HT1080 (cell line): ENCODE measurements at regions not wholly inside any gene's neighbourhood (a gene's known extent, or its start where the extent isn't known, plus 50 kb on each side); places are given as distances from the start of the nearest gene placed in this dataset.
A peak's percentile ranks its signal among the peaks of the same experiment; 100 is the strongest.

Source experiments
- DNase-seq: peaks from one replicate; pipeline ENCODE4 v3.0.0-alpha.2; 2015; ENCODE audit warnings: low read depth

DNA sequence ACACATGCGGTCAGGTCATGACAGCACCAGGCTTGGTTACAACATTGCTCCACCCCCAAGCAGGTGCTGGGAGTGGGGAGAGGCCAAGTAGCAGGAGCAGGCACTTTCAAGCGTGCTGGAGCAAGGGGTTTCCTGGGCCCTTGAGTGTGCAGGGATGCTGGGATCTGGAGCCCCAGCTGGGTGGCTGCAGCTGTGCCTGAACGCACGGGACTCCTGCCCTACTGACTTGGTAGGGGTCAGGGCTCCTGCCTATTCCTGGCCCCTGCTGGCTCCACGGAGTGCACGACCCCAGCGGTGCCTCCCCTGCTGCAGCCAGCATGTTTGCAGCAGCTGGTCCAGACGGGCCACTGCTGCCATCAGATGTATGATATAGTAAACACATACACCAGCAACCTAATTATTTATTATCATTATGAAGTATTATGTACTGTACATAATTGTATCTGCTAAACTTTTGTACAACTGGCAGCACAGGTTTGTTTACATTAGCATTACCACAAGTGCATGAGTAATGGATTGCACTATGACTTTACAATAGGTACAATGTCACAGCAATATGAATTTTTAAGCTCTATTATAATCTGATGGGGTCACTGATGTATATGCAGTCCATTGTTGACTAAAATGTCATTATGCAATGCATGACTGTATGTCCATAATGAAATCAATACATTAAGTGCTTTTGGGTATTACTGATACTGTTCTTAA lies 620.6 kb downstream of the RAPGEF2 start:
- DNase-seq = no peak

DNA sequence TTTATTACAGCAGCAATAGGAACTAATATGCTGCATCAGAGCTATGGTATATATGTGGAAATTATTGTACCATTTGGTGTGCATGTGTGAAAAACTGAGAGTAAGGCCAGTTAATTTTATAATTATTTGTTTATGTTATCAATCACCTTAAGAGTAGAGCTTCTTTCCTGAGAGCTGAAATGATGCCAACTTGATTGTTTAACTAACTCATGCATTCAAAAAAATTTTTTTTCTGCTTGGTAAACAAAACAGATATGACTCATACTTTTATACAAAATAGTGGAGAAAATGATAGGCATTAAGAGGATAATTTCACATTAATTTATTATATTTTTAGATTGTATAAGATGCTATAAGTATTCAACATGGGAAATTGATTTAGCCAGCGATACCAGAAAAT lies 622.7 kb downstream of the RAPGEF2 start:
- DNase-seq = no peak

DNA sequence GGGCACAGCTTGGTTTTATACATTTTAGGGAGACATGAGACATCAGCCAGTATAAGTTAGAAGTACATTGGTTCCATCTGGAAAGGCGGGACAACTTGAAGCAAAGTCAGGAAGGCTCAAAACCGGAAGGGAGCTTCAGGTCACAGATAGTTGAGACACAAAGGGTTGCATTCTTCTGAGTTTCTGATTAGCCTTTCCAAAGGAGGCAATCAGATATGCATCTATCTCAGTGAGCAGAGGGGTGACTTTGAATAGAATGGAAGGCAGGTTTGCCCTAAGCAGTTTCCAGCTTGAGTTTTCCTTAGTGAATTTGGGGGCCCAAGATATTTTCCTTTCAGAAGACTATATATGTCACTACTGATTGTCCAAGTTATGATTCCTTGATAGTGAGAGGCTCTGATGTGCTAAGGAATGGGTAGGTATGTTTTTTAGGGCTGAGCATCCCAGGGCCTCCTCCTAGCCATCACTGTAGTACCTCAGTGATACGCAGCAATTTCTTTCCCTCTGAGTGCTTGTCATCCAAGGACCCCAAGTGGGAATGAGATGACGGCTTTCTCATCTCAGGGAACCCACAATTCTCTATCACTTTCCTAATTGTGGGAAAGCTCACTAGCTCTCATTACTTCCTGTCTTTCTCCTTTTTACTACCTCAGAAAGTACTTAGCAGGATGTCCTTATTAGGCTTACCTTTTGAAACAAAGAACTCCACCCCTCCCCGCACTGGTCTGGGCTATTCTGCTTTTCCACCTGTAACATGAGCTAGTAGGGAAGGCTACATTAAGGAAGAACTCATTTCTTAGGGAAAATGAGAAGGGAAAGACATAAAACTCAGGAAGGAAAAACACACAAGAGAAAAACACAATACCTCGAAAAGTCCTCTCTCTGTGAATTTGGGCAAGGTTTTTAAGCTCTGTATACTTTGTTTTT lies 632.7 kb downstream of the RAPGEF2 start:
- no peak for DNase-seq

DNA sequence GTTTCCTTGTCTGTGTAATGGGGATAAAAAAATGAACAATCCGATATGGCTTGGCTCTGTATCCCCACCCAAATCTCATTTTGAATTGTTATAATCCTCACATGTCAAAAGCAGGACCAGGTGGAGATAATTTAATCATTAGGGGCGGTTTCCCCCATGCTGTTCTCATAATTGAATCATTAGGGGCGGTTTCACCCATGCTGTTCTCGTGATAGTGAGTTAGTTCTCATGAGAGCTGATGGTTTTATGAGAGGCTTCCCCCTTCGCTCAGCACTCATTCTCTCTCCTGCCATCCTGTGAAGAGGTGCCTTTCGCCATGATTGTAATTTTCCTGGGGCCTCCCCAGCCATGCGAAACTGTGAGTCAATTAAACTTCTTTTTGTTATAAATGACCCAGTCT lies 633.5 kb downstream of the RAPGEF2 start:
- no peak for DNase-seq

DNA sequence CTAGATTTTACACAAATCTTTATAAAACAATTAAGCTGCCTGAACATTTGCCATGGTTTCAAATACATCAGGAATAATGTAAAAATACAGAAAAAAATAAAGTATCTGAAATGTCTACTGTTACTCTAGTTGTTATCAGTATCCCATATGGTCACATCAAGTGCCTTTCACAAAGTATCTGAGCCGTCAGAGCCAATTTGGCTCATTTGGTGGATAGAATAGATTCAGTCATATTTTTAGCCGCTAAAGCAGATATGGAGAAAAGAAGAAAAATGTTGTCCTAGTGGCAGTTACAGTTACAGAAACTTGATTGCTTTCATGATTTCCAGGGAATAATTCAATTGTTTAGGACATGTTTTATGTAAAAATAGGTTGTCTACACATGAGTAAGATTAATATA lies 641.1 kb downstream of the RAPGEF2 start:
- DNase-seq = no peak

DNA sequence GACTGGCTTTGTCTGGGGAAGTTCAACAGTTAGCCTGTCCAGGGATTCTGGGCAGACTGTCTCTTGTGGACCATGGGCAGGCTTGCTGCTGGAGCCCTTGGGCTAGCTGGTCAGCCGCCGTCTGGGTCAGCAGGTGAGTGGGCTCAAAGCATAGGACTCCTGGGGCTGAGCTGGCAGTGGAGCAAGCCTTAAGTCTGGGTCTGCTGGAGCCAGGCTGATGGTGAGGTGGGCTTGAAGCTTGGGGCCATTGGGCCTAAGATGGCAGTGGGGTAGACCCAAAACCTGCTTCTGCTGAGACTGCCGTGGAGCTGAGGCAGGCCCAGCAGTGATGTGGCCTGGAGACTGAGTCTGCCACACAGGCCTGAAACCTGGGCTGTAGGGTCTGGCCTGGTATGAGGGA lies 645.1 kb downstream of the RAPGEF2 start:
- no peak for DNase-seq

DNA sequence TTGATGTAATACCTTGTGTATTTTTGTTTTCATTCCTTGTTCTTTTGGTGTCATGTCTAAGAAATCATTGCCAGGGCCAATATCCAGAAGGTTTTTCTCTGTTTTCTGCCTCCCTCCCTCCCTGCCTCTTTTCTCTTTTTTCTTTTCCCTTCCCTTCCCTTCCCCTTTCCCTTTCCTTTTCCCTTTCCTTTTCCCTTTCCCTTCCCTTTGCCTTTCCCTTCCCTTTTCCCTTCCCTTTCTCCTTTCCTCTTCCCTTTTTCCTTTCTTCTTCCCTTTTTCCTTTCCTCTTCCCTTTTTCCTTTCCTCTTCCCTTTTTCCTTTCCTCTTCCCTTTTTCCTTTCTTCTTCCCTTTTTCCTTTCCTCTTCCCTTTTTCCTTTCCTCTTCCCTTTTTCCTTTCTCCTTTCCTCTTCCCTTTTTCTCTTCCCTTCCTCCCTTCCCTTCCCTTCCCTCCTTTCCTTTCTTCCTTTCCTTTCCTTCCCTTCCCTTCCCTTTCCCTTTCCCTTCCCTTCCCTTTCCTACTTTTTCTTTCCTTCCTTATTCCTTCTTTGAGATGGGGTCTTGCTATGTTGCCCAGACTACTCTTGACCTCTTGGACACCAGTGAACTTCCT lies 646.1 kb downstream of the RAPGEF2 start:
- DNase-seq = no peak

DNA sequence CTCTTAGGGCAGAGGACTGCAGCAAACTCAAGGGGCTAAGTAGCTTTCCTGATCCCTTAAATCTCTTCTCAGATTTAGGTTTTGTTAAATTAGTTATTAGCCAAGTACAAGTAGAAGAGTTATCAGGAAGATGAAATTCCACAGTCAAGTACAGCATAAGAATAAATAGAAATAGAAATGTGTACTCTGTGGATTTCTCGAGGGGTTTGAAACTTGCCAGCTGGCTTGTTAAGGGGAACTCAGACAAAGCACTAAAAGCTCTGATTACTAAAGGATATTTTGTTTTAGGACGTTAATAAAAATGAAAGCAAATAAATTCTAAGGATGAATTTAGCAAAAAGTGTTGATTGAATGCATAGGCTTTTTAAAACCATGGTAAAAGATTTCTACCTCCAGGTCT lies 654.6 kb downstream of the RAPGEF2 start:
- no peak for DNase-seq

DNA sequence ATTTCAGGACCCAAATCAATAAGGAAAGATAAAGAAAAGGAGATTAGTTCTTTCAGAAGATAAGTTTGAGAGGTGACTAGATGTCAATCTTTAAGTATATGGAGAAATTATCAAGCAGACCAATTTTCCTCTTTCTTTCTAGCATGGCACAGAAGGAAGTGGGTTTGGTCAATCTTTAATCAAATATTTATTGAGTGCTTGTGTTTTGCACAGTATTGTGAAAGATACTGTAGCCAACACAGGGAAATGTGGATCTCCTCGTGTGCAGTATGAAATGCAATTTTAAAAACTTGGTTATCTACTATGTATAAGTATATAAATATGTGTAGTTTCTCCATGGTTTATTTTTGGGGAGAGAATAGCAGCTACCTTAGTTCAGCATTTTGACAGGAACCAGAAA lies 655.2 kb downstream of the RAPGEF2 start:
- no peak for DNase-seq

DNA sequence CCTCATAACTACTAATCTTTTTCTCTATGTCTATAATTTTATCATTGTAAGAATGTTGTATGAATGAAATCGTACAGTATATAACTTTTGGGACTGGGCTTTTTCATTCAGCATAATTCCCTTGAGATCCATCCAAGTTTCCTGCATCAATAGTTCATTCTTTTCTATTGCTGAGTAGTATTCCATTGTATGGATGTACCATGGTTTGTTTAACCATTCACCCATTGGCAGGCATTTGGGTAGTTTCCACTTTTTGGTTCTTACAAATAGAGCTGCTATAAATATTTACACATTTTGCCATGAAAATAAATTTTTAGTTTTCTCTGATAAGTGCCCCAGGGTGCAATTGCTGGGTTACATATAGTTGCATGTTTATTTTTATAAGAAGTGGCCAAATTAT lies 659.8 kb downstream of the RAPGEF2 start:
- no peak for DNase-seq

DNA sequence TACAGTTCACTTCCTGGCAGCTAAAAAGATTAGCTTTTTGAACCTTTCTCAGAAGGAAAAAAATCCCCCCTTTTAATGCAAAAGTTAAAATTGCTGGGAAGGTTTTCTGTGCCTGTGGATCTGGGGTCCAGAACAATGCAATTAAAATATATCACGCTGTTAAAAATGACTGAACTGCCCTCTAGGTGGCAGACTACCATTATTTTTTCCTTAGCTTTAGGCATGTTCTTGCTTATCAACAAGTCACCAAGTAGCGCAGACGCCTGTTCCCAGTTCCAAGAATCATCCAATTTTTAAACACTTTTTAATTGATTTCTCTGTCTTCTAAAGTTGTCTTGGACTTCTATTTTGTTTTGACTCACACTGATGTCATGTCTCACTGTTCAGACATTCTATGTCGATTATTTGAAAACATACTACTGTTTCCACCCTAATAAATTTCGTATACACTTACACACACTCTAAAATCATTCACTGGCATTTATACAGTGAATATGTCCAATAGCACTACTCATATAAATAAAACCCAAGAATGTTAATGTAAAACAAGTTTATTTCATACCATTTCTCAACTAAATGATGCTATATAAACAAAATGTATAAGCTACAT lies 661.6 kb downstream of the RAPGEF2 start:
- peak; percentile 62 for DNase-seq

DNA sequence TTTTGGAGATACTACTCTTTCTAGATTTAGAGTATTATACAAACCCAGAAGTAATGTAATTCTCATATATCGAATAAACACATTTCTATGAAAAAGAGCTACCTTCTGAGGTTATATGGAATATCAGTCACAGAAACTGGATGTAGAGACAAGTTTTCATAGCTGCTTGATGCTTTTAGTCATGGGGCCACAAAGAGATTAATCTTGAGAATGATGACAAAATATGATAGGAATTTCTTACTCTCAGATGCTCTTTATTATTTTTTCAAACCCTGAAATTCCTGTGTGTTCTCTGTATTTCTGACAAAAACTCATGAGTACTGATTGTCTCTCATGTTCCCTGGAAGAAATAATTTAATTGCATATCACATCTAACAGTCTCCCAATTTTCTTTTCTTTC lies 662.5 kb downstream of the RAPGEF2 start:
- peak; percentile 49 for DNase-seq

DNA sequence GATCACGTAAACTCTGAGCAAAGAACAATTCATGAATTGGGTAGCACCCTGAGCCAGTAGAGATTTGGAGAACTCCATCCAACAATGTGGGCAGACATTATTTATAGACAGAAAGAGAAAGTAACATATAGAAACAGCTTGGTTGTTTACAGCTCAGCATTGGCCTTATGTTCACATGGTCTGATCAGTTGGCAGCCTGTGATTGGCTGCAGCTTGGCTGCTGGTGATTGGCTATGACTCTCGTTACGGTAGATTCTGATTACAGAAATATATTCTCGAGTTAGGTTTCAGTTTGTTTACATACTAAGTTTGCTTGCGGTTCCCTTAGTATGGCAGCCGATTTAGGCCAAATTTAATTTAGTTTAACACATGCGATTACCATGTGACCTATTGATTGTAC lies 663.4 kb downstream of the RAPGEF2 start:
- no peak for DNase-seq

DNA sequence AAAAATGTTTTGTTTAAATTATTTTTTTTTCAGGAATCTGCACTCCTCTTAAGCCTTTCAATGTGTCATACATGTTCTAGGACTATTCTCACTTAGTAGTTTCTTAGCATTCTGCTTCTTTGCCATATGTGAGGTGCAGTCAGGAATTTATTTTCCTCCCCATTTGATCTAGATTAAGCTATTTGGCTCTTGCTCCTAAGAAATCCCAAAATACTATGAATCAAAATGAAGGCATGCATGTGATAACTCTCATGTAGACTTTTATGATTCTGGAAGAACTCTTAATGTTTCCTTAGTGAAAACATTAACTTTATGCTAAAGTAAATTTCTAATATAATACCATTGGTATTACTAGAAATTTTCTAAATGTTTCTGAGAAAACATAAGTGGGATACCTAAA lies 664.5 kb downstream of the RAPGEF2 start:
- no peak for DNase-seq

DNA sequence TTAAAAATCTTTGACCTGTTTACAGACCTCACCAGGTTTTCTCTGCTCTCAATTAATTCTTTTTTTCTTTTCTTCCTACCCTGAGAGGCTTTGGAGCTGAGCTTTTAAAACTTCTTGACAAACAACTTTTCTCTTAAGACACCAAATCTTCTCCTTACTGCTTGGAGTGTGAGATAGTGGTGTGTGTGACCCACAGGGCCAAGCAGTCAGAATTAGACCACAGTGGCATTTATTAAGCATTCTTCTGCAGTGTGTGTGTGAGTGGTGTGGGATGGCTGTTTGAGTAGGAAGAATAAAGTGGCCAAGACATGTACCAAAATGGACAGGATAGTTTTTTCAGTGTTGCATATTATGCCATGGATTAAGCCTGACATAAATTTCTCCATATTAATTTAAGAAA lies 665.1 kb downstream of the RAPGEF2 start:
- DNase-seq = peak; percentile 22

DNA sequence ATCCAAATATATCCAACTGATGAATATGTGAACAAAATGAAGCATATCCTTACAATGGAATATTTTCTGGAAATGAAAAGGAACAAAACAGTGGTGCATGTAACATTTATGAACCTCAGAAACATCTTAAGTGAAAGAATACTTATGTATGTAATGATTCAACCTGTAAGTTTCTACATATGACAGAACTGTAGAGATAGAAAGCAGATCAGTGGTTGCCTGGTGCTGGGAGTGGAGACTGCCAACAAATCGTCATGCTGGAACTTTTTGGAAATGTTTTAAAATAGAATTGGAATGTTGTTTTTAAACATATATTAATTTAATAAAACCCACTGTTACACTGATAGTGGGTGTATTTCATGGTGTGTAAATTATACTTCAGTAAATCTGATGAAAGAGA lies 667.5 kb downstream of the RAPGEF2 start:
- DNase-seq = no peak

DNA sequence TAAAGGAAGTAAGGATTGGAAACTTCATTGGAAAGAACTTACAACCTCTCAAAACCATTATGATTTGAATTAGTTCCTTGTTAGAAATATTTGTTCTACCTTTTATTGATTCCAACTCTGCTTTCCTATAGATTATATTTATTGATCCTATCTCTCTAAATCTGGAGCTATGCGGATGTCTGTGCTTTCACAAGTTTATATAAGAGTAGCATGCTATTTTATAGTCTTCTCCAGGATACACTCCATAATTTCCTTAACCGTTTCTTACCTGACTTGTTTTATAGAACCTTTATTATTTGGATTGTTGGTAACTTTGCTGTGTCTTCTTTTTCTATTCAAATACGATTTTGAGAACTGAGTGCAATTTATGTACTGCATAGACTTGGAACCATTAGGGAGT lies 668.1 kb downstream of the RAPGEF2 start:
- DNase-seq = no peak

DNA sequence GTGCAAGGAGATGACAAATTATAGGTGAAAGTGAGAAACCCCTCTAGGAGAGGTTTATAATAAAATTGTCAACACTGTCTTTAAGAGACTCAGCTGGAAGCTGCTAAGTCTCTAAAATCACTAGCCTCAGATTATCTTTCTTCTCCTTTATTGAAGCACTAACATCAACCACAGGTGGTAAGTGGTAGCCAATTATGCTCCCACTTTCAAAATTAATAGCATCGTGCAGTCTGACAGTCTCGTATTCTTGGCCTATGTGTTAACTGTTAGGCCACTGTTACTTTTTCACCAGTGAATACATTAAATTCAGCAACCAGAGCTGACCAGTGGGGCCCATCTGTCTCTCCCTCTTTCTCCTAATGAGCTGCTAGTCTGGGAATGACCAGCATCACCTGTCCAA lies 674.1 kb downstream of the RAPGEF2 start:
- no peak for DNase-seq

DNA sequence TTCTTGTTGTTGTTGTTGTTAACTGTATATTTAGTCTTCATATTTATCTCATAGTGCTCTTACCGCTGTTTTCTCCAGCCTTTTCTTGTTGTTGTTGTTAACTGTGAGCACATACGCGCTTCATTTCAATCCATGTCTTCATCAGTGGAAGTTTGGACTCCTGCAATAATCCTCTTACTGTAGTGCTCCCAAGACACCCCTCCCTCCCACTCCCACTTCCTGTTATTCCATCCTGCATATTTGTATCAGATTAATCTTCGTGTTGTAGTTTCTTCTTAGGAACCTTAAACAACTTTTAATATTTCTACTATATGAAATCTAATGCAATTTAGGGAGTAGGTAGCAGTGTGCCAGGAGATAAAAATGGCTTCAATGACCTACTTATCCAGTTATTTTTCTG lies 674.8 kb downstream of the RAPGEF2 start:
- DNase-seq = no peak

DNA sequence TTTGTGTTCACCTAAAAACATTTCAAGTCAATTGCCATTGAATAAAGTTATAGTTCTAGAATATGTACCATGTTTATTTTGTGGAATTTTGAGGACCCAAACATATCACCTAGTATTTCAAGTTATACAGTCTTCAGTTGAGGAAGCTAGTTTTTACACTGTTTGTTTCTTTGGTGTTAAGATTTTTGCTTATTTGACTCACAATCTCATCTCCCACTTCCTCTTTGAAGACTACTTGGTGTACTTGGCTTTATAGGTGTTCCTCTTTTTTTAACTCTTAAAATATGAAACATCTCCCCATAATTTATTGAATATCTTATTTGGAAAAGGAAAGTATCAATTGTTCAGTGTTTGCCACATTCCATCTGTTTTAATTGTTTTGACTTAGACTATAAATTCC lies 675.4 kb downstream of the RAPGEF2 start:
- no peak for DNase-seq

DNA sequence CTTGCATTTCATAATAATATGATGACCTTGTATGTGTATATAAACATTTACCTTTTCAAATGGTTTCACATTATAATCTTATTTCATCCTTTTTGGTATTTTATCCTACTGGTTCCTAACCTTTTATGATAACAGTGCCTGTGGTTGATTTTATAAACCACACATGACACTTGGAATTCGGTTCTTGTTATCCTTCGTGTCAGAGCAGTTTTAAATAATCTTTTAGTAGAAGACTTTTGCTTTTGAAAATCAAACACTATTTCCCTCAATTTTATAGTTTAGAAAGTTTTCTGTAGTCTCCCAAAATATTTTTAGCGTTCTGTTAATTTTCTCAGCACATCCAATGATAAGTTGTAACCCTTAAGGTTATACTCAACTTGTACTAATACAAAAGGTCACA lies 676.8 kb downstream of the RAPGEF2 start:
- DNase-seq = no peak
